GM19397 (cell line): ENCODE measurements at regions not wholly inside any gene's neighbourhood (a gene's known extent, or its start where the extent isn't known, plus 50 kb on each side); places are given as distances from the start of the nearest gene placed in this dataset.

ENCODE experiments used
- ATAC-seq: cut with Tn5 transposase; IDR thresholded peaks from one replicate; pipeline ENCODE4 v1.9.1; 2021; ENCODE audit warnings: mild to moderate bottlenecking, moderate library complexity; ENCODE audit not compliant: unreplicated experiment

DNA sequence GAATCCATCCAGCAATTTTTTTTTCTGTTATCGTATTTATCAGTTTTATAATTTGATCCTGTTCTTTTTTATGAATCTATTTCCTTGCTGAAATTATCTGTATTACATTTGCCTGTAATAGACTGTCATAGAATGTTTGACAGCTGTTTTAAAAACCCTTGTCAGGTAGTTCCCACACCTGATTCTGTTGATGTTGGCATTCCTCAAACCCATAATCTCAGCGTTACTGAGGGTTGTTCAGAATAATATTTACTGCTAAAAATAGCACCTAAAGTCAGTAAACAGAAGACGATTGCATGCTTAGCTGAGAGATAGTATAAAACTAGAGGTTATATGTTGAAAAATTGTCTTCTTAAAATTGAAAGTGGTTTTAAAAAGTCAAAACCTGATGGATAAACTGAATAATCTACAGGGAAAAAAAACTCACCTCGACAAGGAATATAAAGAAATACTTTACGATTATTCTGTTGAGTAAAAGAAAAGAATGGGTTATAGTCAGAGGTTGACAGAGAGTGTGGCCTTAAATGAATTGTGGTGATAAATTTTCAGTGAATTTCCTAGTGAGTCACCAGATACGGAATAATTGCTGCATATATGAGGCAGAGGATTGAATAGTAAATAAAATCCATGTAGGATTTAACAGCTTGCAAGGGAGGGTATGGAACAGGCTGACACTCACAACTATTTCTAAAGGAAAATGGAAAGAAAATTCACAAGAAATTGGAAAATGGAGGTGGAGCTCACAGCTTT, 824.1 kb upstream of the IGFBP3 start:
- ATAC-seq = no peak

DNA sequence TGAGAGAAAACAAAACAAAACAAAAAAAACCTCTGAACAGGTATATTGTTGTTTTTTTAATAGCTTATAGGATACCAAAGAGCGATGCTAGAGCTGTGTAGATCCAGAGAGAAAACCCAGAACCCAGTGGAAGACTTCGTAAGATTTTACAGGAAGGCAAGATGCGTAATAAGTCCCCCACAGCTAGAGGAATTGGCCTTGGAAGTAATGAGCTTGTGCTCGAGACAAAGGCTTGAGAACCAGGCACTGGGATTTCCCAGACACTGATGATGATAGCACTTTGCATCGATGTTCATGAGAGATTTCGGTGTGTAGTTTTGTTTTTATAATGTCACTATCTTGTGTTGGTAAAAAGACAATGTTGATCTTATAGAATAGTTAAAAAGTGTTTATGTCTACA, 821.5 kb upstream of the IGFBP3 start:
- ATAC-seq = no peak

DNA sequence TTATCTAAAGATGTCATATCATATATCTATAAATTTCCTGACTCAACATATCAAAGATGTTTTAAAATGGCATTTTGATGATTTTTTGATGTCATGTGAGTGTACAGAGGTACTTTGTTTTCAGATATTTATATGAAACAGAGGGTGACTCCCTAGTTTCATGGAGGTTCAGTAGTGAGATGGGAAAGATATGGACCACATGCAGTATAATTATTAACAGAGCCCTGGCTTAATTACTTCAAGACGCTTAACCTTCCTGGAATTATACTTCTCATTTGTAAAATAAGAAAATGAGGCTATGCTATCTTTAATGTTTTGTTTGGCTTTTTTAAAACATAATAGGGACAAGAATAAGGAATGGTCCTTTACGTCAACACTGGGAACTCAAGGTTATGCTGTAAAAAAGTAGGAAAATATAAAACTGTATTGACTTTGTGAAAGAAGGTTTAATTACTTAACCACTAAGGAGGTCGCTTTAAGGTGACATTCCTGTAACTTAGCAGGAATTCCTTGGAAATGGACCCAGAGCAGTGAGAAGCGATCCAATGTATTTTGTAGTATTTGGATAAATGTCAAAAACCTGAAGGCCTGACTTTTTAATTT, 821.0 kb upstream of the IGFBP3 start:
- ATAC-seq = no peak

DNA sequence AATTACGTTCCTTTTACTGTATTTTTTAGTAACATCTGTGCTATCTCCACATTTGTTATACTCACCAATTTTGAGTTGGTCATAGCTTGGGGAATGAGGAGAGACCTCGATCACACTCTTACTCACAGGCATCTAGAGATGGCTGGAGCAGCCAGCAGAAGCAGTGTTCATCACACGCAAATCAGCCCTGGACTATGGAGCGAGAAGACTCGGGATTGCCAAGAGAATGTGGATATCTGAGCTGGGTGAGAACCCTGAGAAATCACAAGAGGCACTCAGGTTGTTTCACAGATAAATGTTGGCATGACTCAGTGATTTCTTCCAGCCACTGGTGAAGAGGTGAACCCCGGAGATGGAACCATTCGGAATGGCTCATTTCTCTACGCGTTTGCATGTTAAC, 820.1 kb upstream of the IGFBP3 start:
- ATAC-seq = no peak

DNA sequence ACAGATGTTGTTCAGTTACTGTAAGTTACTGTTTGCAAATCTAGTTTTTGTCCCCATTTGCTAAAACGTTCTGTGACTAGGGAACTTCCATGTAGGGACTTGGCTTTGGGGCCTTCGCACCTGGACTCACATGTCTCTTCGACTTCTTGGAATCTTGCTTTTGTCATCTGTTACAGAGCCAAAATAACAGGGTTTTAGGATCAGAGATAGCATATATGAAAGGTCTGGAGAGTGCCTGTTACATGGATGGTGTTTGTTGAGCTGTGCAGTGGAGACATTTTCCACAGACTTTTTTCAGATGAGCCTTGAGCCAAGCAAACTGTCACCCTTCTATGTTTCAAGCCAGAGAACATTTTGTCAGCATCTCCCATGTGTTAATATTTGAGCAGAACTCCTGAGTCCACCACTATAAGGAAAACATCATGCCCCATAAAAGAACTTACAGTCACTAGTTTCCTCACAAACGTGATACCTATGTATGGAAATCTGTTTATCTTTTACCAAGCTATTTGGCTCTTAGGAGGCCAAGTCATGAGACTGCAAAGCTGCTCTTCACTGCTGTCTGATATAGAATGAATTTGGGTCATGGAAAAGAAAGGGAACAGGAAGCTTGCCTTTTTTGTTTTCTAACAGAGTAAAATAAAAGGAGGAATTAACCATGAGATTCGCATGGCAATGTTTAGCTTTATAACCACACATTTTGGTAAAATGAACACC, 818.6 kb upstream of the IGFBP3 start:
- no peak for ATAC-seq

DNA sequence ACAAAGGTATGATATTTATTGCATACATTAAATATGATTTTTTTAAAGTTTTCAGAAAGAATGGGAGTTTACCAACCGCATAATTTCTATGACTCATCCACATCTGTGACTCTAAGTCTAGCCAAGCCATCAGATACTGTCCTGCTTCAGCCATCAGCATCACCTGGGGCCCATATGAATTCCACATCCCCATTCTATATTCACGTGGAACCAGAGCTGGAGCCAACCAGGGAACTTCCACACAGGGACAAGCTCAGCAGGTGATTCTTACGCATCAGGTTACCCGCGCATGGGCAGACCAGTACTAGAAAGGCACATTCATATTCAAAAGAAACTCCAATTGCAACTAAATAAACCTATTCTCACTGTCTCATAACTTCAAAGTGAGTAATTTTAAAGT, 817.7 kb upstream of the IGFBP3 start:
- no peak for ATAC-seq

DNA sequence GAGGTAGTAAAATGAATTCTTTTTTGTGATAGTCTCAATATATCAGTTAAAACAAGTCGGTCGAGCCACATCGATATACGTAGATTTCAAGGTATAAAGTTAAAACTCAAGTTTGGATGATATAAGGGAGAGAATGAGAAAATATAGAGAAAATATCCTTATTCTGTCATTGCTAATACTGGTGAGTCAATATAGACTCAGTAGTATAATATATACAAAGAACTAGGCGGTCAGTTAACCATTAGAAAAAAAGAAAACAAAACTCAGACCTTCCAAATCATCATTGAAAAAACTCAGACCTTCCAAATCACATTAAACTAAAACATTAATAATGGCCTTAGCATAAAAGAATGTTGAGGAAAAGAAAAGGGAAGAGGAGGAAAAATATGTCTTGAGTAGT, 817.1 kb upstream of the IGFBP3 start:
- no peak for ATAC-seq

DNA sequence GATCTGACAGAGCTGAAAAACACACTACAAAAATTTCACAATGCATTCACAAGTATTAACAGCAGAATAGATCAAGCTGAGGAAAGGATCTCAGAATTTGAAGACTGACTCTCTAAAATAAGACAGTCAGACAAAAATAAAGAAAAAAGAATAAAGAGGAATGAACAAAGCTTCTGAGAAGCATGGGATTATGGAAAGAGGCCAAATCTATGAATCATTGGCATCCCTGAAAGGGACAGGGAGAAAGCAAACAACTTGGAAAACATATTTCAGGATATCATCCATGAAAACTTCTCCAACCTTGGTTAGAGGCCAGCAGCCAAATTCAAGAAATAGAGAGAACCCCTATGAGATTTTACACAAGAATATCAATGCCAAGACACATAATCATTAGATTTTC, 804.8 kb upstream of the IGFBP3 start:
- ATAC-seq = no peak

DNA sequence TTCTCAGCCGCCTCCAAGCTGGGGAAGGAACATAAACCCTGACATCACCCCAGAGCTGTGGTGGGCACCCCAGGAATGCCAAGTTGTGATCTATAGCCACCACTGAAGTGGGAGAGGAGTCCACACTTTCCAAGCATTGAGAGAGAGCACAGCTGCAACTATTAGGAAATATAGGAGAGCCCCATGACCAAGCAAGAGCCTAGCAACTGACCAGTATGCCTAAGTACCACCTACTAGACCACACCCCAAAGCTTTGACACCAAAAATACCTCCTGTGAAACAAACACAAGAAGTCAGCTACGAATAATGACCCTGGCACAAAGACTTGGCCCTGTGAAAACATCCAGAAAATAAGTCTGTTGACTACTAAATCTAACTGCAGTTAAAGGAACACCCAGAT, 804.1 kb upstream of the IGFBP3 start:
- no peak for ATAC-seq

DNA sequence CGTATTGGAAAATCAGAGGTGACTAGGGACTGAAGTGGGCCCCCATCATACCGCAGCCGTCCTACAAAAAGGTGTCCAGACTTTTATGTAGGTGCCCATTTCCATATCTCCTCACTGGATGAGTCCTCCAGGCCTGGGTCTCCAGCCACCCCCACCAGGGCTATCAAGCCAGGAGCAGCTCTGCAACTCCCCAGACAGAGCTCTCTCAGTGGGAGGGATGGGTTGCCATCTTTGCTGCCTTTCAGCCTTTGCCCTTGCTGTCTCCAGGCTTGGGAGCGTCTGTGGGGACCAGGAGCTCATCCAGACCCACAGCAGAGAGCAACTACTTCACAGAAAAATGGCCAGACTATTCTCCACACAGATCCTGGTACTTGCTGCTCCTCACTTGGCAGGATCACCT, 802.7 kb upstream of the IGFBP3 start:
- no peak for ATAC-seq

DNA sequence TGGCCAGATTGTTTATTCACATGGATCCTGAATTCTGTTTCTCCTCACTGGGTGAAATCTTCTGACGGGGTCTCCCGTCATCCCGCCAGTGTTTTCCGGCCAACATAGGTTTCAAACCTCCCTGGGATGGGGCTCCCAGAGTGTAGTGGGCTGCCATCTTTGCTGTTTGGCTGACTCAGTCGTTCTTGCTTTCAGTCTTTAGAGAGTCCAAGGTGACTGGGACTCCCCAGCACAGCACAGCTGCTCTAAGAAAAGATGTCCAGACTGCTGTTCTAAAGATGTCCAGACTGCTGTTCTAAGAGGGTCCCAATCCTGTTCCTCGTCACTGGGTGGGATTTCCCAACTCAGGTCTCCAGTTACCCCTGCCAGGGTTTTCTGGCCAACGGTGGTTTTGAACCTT, 801.9 kb upstream of the IGFBP3 start:
- ATAC-seq = no peak

DNA sequence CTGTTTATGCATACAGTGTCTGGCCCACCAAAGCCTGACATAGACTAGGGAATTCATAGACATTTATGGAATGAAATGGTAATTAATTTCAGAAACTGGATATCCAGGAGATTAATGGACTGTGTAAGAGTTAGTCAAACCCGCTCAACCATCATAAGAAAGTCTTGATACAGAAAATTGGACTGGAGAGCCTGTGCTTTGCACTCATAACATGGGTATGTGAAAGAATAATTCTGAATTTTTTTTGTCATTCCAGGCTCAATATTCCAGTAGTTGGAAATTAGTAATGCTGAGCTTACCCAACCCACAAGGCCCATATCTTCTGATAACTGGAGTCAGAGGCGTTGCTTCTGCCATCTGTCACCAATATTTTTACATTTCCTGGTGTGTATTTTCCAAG, 799.7 kb upstream of the IGFBP3 start:
- ATAC-seq = no peak

DNA sequence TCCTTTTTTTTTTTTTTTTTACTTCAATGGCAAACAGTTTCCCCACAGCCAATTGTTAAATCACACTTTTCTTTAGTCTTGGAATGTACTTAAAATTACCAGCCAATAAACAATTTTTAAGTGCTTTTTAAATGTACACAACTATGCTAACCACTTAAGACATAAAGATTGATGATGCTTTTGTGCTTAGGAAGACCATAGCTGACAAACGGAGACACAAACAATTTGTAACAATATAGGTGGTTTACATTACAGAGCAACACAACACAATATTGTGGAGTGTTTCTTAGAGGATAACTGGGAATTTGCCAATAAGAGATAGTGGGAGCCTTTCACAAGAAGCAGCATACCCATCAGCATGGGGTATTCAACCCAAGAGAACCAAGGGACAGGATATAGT, 798.5 kb upstream of the IGFBP3 start:
- no peak for ATAC-seq

DNA sequence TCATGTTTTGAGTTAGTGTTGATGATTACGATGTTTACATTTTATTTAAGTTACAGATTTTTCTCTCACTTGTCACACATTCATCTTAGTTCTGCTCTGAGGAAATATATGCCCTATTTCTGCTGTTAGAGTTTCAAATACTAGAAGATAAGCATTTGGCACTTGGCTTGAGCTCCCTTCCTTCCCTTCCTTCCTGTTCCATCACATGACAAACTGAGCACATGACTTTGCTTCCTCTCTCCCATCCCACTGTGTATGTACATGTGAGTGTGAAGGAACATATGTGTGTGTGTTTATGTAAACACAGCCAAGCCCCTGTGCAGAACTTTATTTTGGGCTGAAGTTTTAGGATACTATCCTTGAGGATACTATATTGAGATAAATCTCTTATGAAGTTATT, 795.9 kb upstream of the IGFBP3 start:
- ATAC-seq = no peak

DNA sequence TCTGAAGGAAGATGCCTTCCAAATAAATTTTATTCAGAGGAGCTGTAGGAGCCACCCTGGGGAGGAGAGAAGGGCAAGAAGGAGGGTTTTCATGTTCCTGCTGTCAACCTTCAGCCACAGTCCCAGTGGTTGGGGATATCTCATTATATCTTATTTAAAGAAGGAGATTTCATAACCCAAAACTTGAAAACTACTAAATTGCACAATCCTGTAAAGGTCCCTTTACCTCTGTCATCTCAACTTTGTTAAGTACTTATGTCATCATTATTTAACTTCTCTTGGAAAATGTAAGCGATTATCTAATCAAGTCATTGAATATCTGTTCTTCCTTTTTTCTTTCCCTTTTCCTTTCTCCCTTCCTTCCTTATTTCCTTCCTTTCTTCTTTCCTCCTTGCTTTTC, 794.5 kb upstream of the IGFBP3 start:
- ATAC-seq = no peak

DNA sequence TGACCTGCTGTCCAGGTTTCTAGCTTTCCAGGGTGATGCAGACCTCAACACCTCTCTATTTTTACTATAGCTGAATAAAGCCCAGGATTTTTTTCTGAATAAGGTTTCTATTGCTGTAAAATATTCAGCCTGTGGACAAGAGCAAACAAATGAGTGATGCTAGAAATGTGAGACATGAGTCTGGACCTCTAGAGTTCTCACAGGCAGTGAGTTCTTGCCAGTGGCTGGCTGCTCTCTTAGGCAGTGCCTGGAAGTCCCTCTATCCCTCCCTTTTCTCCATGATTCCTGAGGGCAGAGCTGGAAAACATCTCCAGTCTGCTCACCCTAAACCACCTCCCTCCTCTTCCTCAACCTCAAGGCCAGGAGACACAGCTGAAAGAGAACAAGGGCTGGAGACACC, 793.8 kb upstream of the IGFBP3 start:
- ATAC-seq = no peak

DNA sequence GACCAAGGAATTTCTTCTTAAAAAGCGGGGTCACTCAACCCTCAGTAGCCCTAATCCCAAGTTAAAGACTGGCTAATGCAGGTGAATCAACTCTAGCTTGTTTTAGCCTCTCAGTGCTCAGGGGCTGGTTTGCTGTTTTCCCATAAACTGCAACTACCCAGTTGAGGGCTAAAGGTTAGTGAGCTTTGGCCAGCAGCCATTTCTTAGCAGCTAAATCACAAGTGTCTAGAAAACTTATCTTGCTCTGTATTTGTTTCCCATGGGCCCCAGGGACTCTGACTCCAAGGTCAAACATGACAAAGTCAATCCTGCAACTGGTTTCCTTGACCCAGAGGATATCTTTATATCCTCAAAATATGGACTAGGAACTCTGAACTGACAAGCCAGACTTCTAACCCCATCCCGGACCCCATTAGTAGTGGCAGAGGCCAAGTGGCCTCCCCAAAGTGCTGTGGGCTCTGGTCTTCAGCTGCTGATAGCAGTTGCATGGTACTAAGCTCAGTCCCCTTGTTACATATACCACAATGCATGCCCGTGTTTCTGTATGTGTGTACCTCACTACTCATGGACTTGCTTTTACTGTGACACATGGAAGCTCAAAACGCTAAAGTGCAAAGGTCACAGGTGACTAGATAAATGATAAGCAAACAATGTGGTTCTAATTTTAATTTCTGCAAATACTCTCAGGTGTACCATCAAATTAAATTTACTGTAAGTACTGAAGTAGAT, 793.0 kb upstream of the IGFBP3 start:
- ATAC-seq = no peak

DNA sequence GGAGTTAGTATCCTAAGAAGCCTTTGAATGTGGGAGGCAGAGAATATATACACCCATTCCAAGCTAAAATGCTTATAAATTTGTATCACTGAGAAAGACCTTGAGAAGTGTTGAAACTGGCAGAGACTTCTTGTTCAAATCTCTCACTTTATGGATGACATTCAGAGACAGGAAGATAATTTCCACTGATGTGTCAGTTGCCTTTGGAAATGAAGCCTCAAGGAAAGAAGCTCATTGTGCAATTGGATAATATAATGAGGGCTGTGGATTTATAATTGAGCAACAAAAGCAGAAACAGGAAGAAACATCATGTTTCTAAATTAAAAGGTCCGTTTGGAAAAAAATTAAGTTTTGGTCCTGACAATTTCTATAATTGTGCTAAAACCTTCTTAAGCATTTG, 789.9 kb upstream of the IGFBP3 start:
- ATAC-seq = no peak

DNA sequence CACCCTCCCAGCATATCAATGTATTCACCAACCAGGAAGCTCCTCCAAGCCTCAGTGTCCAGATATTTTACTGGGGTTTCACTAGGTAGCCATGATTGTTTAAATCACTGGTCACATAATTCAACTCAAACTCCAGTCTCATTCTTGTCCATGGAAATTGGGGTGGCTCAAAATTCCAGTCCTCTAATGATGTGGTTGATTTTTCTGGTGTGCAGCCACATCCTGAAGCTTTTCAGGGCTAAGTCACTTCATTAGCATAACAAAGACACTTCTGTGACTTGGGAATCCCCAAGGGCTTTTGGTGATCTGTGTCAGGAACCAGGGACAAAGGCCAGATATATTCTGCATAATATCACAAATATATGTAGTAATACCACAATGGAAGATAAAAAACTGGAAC, 786.9 kb upstream of the IGFBP3 start:
- ATAC-seq = no peak

DNA sequence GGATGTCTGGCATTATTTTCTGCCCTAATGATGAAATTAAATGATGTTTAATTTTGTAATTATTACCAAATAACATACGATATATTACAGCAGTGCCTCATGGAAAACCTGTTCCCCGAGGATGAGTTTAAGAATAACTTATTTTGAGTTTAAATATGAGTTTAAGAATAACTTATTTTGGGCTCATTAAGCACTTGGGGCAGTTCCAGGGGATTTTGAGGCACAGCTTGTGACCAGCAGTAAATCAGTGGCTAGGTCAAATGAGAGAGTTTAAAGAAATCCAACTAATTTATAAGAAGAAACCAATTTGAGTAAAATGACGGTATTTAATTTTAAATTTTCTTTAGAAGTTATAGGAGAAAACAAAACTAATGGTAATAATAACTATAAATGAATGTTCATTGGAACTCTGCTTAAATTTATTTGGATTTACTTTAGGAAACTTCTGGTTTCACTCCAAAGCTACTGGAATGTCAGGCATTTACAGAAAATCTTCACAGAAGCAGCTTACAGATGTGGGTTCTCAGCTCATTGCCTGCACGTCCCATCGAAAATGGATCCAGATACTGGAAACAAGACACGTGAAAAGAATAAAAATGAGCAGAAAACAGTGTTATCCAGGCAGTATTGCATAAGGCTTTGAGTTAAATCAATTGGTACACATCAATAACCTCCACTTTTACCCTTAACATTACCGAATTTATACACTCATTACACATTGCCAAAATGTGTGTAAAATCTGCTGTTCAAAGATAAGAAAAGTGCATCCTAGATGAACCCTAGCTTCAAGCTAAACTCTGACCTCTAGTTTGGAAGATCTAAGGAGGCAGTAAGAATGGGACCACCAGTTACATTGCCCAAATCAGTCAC, 784.5 kb upstream of the IGFBP3 start:
- ATAC-seq = no peak

DNA sequence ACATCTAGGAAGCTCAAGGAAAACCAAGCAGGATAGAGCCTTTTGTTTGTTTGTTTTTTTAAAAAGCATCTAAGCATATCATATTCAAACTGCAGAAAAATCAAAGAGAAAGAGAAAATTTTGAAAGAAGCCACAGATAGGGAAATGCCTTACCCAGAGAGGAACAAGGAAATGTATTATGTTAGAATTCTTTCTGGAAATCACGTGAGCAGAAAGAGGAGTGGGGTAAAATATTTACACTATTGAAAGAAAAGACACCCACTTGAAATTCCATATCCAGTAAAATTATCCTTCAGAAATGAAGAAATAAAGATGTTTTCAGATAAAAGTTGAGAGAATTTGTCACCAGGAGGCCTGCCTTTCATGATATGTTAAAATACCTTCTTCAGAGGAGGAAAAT, 775.7 kb upstream of the IGFBP3 start:
- no peak for ATAC-seq
